Right atrium auricular region (tissue), 2 donors: ENCODE measurements at regions not wholly inside any gene's neighbourhood (a gene's known extent, or its start where the extent isn't known, plus 50 kb on each side); places are given as distances from the start of the nearest gene placed in this dataset.

ENCODE experiments used
- DNase-seq: peaks from one replicate; pipeline ENCODE4 v3.0.0-alpha.2; 2019; ENCODE audit warnings: low spot score
- H3K27ac ChIP-seq, 2 donors: fragments of 200-600 bp; sonication (generic); 1 replicate in 1 of 2; 2 replicates in 1 of 2; pipeline ENCODE4 v1.5.1; 2016 to 2019
- H3K27me3 ChIP-seq, 2 donors: fragments of 200-600 bp; sonication (generic); one replicate each; pipeline versions ENCODE4 v1.5.1 to v1.6.0; 2017 to 2019
- H3K36me3 ChIP-seq: fragments of 200-600 bp; sonication (generic); one replicate; pipeline ENCODE4 v1.5.1; 2016
- H3K4me1 ChIP-seq, 2 donors: fragments of 200-600 bp; sonication (generic); one replicate each; pipeline versions ENCODE4 v1.5.1 to v1.6.0; 2017 to 2019
- H3K4me3 ChIP-seq, 2 donors: fragments of 200-600 bp; sonication (generic); 1 replicate in 1 of 2; 2 replicates in 1 of 2; pipeline ENCODE4 v1.5.1; 2017 to 2019; ENCODE audit warnings: mild to moderate bottlenecking in 1 of 2, moderate library complexity in 1 of 2
- H3K9me3 ChIP-seq, 2 donors: fragments of 200-600 bp; sonication (generic); one replicate each; pipeline ENCODE4 v1.5.1; 2019
- CTCF ChIP-seq, 2 donors: fragments of 200-600 bp; sonication (generic); IDR thresholded peaks; one replicate each; pipeline ENCODE4 v1.5.1; 2019; ENCODE audit warnings: antibody characterized with exemption in 2 of 2

DNA sequence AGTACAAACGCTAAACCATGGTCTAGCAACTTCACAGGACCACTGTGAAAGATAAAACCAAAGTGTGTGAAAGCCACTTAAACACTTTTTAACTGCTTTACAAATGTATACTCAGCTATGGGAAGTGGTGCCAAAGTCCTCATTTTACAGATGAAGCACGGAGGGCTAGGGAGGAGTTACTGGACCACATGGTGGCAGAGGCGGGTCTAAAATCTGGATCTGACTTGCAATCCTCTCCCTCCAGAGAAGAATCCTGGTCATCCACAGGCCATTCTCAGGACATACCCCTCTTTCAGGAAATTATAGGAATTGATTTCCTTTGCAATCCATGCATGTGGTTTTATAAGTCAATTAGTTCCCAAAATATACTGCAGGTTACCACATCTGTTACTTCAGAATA lies 84.6 kb upstream of the GYPC start:
- no peak overlapping the region for H3K27ac ChIP-seq
- H3K4me3 ChIP-seq = no peak overlapping the region

GRCh38 chr2:126575631-126576030 lies 80.3 kb upstream of the GYPC start:
- H3K4me1 ChIP-seq = no peaks in the 10 kb centered on the region
- no peaks in the 10 kb centered on the region for H3K36me3 ChIP-seq
- DNase-seq = no peak
- TF ChIP-seq CTCF (IDR thresholded peaks at IDR 0.05) = no peak
- no peaks in the 10 kb centered on the region for H3K9me3 ChIP-seq
- no peak overlapping the region for H3K27ac ChIP-seq
- no peak overlapping the region for H3K4me3 ChIP-seq
- H3K27me3 ChIP-seq = no peaks in the 10 kb centered on the region

More for the DNA sequence above, 84.6 kb upstream of the GYPC start:
- TF ChIP-seq CTCF (IDR thresholded peaks at IDR 0.05) = no peak
- no peak for DNase-seq
- H3K9me3 ChIP-seq = no peaks in the 10 kb centered on the region
- no peaks in the 10 kb centered on the region for H3K4me1 ChIP-seq
- H3K36me3 ChIP-seq = no peaks in the 10 kb centered on the region
- no peaks in the 10 kb centered on the region for H3K27me3 ChIP-seq

DNA sequence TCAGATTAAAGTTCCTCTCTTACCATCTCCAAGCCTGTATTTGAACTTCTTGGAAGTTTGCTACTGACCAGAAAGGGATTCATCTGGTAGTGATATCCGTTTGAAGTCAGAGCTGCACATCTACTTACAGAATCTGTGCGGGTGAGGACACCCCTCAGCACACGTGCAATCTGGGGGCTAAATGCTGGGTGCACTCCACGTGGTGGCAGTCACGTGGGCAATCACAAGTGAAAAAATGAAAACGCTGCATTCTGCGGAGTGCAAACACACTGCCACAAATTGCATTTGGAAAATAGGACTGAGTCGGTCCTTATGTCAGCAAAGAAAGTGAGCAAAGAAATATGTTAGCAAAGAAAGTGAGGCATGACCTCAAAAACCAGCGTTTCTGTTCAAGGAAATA lies 76.1 kb upstream of the GYPC start:
- TF ChIP-seq CTCF (IDR thresholded peaks at IDR 0.05) = no peak
- H3K36me3 ChIP-seq = no peaks in the 10 kb centered on the region
- H3K4me3 ChIP-seq = no peak overlapping the region
- H3K4me1 ChIP-seq = no peaks in the 10 kb centered on the region
- H3K9me3 ChIP-seq = no peaks in the 10 kb centered on the region
- no peak for DNase-seq
- no peaks in the 10 kb centered on the region for H3K27me3 ChIP-seq
- no peak overlapping the region for H3K27ac ChIP-seq

- DNase-seq = no peak
- TF ChIP-seq CTCF (IDR thresholded peaks at IDR 0.05) = no peak
- Histone ChIP-seq H3K36me3 (no peaks in the 10 kb centered on the region), H3K27me3 (no peaks in the 10 kb centered on the region), H3K4me1 (no peaks in the 10 kb centered on the region), H3K9me3 (no peaks in the 10 kb centered on the region), H3K4me3 (no peak overlapping the region), H3K27ac (peak overlapping the region; percentile 23 to 52)
Measured at GRCh38 chr2:126586317-126586716, 69.6 kb upstream of the GYPC start.

- H3K4me1 ChIP-seq = no peaks in the 10 kb centered on the region
- no peak overlapping the region for H3K27ac ChIP-seq
- no peak for TF ChIP-seq CTCF (IDR thresholded peaks at IDR 0.05)
- H3K27me3 ChIP-seq = no peaks in the 10 kb centered on the region
- H3K9me3 ChIP-seq = peaks cover 0 to 39% of the 10 kb centered on the region in 2 donors
- no peak overlapping the region for H3K4me3 ChIP-seq
- no peak for DNase-seq
- H3K36me3 ChIP-seq = no peaks in the 10 kb centered on the region
Measured at GRCh38 chr2:126599062-126599461, 56.9 kb upstream of the GYPC start.

DNA sequence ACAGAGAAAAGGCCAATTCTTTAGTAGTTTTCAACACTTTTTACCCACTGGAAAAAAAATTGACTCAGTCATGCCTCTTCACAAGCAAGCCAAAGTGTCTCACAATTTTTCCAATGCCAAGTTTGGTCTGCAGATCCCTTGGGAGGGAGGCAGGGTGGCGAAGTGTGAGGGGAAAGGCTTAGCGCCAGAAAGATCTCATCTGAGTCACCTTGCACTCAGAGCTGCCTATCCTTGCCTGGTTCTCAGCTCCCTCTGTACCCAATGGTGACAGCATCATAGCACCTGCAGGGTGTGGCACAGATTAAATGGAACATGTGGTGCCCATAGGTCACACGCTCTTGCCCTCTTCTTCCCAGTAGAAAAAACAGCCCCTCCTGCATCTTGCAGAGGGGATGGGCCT lies 55.2 kb upstream of the GYPC start:
- Histone ChIP-seq H3K27me3 (no peaks in the 10 kb centered on the region), H3K4me1 (no peaks in the 10 kb centered on the region), H3K36me3 (no peaks in the 10 kb centered on the region), H3K27ac (no peak overlapping the region), H3K4me3 (no peak overlapping the region), H3K9me3 (peaks cover 0 to 54% of the 10 kb centered on the region in 2 donors)
- DNase-seq = no peak
- no peak for TF ChIP-seq CTCF (IDR thresholded peaks at IDR 0.05)
